Heart left ventricle (tissue), 16 donors: ENCODE measurements at regions not wholly inside any gene's neighbourhood (a gene's known extent, or its start where the extent isn't known, plus 50 kb on each side); places are given as distances from the start of the nearest gene placed in this dataset.

Experiments used
- ATAC-seq, 4 donors: fragments of 200-7000 bp; cut with Tn5 transposase; one replicate each; pipeline ENCODE4 v1.9.1; 2020 to 2022; ENCODE audit warnings: moderate library complexity in 4 of 4, mild to moderate bottlenecking in 3 of 4, moderate number of reproducible peaks in 1 of 4
- DNase-seq, 5 donors: peaks; one replicate each; pipeline ENCODE4 v3.0.0-alpha.2; 2020
- H3K27ac ChIP-seq, 12 donors: fragments of 200-600 bp; sonication (generic) in 4 of 12; one replicate each; pipeline versions ENCODE4 v1.5.0 to v1.8.0; 2016 to 2022; ENCODE audit warnings: mild to moderate bottlenecking in 2 of 12
- H3K27me3 ChIP-seq, 9 donors: fragments of 200-600 bp; sonication (generic) in 2 of 9; one replicate each; pipeline versions ENCODE4 v1.5.1 to v1.8.0; 2016 to 2022; ENCODE audit warnings: mild to moderate bottlenecking in 3 of 9
- H3K36me3 ChIP-seq, 9 donors: fragments of 200-600 bp; sonication (generic) in 2 of 9; one replicate each; pipeline versions ENCODE4 v1.5.0 to v1.8.0; 2018 to 2022; ENCODE audit warnings: mild to moderate bottlenecking in 2 of 9
- H3K4me1 ChIP-seq, 12 donors: fragments of 200-600 bp; sonication (generic) in 4 of 12; one replicate each; pipeline versions ENCODE4 v1.5.0 to v1.8.0; 2016 to 2022; ENCODE audit warnings: mild to moderate bottlenecking in 3 of 12
- H3K4me3 ChIP-seq, 12 donors: fragments of 200-600 bp; sonication (generic) in 4 of 12; one replicate each; pipeline versions ENCODE4 v1.5.0 to v1.8.0; 2017 to 2022; ENCODE audit warnings: mild to moderate bottlenecking in 9 of 12, moderate library complexity in 4 of 12
- H3K9me3 ChIP-seq, 12 donors: fragments of 200-600 bp; sonication (generic) in 4 of 12; one replicate each; pipeline versions ENCODE4 v1.5.0 to v1.8.0; 2016 to 2022; ENCODE audit warnings: mild to moderate bottlenecking in 1 of 12
- POLR2A ChIP-seq, 2 donors: fragments of 450-650 bp; IDR thresholded peaks; one replicate each; pipeline ENCODE4 v1.6.1; 2017; ENCODE audit warnings: antibody characterized with exemption in 2 of 2, mild to moderate bottlenecking in 2 of 2, moderate library complexity in 2 of 2
- WGBS, 4 donors: extraction: QIAGEN DNeasy Blood & Tissue Kit in 2 of 4; methylation state at CpG; one replicate each; pipeline versions ENCODE4 v1.1.5 to v1.1.7; 2013 to 2018; 5-methylcytosine and 5-hydroxymethylcytosine counted together
- intact Hi-C, 10 donors: fragments of 100-400 bp; cut with DNase I; formaldehyde crosslinking; loops; one replicate each; pipeline versions ENCODE4 v1.11.1 to v1.14.2; 2022
- TF ChIP-seq, protein P1 (sequence below), 12 donors: fragments of 200-600 bp; sonication (generic) in 4 of 12; IDR thresholded peaks; one replicate each; pipeline versions ENCODE4 v1.5.0 to v1.8.0; 2018 to 2022; ENCODE audit warnings: antibody characterized with exemption in 12 of 12, mild to moderate bottlenecking in 5 of 12
- donor health status: ischemic (EF 13 %, LVEDD 7.1; RV severe dilation, severe dysfunction).
- donor health status: healthy with polysubstance abuse.
- donor health status: DM: no; HTN: yes; CAD: no.
- donor health status: DM: no; HTN: no; CAD: no.
- donor health status: ischemic (EF 25% LVEDD 6.9; RV normal size, moderate dysfunction).
- donor health status: ischemic (EF 25% LVEDD 5.7; RV mildly dilated, moderate dysfunction).
- donor health status: healthy.
- donor health status: DM: yes; HTN: yes; CAD: no.
- donor health status: ischemic (EF 35%, LVEDD 5.7; RV mildly dilated, moderate dysfunction).
- donor health status: nonischemic (EF 11% LVEDD 7.7; RV severe dilation, severe dysfunction).
- donor health status: DM: yes; HTN: yes; CAD: no.
- donor health status: PGD.
- donor health status: ischemic (EF 29% LVEDD 5.4; RV normal size, mild dysfunction).
- donor health status: nonischemic (EF 23%, LVEDD 6.1; RV moderate dilation, normal function).

DNA sequence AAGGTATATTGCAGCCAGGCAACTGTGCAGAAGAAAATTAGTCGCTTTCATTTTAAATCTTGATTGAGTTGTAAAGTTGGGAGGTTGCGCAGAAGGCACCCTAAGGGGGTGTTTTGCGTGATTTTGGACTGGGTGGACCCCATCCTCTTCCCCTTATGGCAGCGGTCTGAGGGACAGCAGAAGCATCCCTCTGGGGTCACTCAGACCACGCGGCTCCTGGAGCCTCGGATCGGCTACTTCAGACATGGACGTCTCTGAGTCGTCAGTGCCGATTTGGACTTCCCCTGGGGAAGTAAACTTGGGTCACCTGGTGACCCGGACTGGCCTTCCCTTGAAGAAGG is 639.0 kb upstream of the DPP6 start:
- TF ChIP-seq POLR2A (IDR thresholded peaks at IDR 0.05), result no peak
- TF ChIP-seq, protein P1, sequence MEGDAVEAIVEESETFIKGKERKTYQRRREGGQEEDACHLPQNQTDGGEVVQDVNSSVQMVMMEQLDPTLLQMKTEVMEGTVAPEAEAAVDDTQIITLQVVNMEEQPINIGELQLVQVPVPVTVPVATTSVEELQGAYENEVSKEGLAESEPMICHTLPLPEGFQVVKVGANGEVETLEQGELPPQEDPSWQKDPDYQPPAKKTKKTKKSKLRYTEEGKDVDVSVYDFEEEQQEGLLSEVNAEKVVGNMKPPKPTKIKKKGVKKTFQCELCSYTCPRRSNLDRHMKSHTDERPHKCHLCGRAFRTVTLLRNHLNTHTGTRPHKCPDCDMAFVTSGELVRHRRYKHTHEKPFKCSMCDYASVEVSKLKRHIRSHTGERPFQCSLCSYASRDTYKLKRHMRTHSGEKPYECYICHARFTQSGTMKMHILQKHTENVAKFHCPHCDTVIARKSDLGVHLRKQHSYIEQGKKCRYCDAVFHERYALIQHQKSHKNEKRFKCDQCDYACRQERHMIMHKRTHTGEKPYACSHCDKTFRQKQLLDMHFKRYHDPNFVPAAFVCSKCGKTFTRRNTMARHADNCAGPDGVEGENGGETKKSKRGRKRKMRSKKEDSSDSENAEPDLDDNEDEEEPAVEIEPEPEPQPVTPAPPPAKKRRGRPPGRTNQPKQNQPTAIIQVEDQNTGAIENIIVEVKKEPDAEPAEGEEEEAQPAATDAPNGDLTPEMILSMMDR (IDR thresholded peaks at IDR 0.05), result no peak
- ATAC-seq (no peak), DNase-seq (no peak)
- Histone ChIP-seq H3K27ac (no peak overlapping the region), H3K27me3 (no peaks in the 10 kb centered on the region), H3K4me1 (no peaks in the 10 kb centered on the region), H3K36me3 (no peaks in the 10 kb centered on the region), H3K4me3 (no peak overlapping the region), H3K9me3 (peaks cover 0 to 6% (median 0%) of the 10 kb centered on the region in 12 donors)
- WGBS, 4 donors, result 87 to 92% (median 90%) methylated on average over 10 to 12 of the region's 12 CpGs
- intact Hi-C loops, result no loop called here

DNA sequence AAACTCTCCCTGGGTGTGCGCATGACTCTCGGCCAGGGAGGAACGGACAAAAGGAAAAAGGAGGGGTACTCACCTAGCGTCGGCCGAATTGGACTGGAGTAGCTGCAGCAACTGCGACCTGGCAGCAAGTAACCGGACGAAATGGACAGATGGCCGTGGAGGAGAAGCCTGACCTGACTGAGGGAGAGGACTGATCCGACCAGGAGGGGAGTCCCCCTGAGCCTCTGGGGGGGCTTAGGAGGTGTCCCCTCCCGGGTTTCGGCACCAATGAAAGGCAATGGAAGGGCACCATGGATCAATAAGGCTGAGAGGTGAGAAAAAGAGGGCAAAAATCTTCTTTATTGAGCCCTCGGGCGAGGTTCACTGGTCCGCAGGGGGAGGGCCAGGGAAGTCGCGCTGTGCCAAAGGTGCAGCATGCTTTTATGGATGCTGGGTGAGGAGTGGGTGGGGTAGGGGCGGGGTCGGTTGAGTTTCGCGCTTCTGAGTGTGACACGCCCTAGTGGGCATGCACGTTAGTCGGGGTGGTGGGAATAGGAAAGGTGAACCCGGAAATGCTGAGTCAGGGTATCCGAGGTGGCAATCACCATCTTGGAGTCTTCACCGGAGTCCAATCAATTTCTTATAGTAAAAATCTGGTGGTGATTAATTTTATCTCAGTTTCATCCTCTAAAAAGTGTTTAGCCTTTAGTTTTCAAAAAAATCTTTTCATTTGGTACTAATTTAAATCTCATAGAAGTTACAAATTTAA is 638.5 kb upstream of the DPP6 start:
- H3K36me3 ChIP-seq, result no peaks in the 10 kb centered on the region
- H3K4me3 ChIP-seq, result no peak overlapping the region
- WGBS, 4 donors, result 89 to 92% (median 90%) methylated on average over 28 of the region's 28 CpGs
- H3K27me3 ChIP-seq, result no peaks in the 10 kb centered on the region
- no peak for TF ChIP-seq POLR2A (IDR thresholded peaks at IDR 0.05)
- TF ChIP-seq, protein P1 (IDR thresholded peaks at IDR 0.05), result no peak
- ATAC-seq (no peak), DNase-seq (no peak)
- no peaks in the 10 kb centered on the region for H3K4me1 ChIP-seq
- intact Hi-C loops, result no loop called here
- peaks cover 0 to 6% (median 0%) of the 10 kb centered on the region in 12 donors for H3K9me3 ChIP-seq
- no peak overlapping the region for H3K27ac ChIP-seq

DNA sequence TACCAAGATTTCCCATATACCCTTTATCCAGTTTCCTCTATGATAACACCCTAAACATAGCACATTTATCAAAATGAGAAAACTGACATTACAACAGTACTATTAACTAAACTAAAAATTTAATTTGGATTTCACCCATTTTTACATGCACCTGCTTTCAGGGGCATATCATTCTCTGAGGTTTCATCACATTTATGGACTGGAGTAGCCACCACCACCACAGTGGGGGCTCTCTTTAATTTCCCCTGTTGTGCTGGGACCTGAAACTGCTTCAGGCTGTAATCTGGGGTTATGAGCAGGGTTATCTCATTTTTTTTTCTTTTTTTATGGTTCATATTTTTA is 637.9 kb upstream of the DPP6 start:
- Histone ChIP-seq H3K4me3 (no peak overlapping the region), H3K27ac (no peak overlapping the region), H3K36me3 (no peaks in the 10 kb centered on the region), H3K27me3 (no peaks in the 10 kb centered on the region), H3K4me1 (no peaks in the 10 kb centered on the region), H3K9me3 (peaks cover 0 to 6% (median 0%) of the 10 kb centered on the region in 12 donors)
- TF ChIP-seq, protein P1 (IDR thresholded peaks at IDR 0.05), result no peak
- no peak for TF ChIP-seq POLR2A (IDR thresholded peaks at IDR 0.05)
- intact Hi-C loops, result no loop called here
- ATAC-seq (no peak), DNase-seq (no peak)

DNA sequence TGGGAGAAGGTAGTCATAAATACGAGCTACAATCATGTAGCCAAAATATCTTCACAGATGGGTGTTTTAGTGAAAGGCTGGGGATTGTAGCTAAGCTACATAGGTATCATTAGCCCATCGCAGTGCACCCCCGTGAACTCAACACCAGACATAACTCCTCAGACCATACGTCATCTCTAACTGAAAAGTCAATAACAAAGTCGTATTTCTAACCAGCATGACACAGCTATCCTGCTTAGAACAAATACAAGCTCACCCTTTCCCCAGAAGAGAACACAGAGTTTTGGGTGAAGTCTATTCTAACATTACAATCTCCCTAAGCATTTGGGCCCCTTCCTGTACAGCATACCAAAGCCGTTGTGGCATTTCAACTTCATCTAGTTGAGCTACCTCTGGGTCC is 636.6 kb upstream of the DPP6 start:
- Histone ChIP-seq H3K4me1 (no peaks in the 10 kb centered on the region), H3K36me3 (no peaks in the 10 kb centered on the region), H3K27me3 (no peaks in the 10 kb centered on the region), H3K4me3 (no peak overlapping the region), H3K27ac (no peak overlapping the region), H3K9me3 (peaks cover 0 to 6% (median 0%) of the 10 kb centered on the region in 12 donors)
- 68 to 79% (median 76%) methylated on average over 6 of the region's 6 CpGs for WGBS, 4 donors
- DNase-seq (no peak), ATAC-seq (no peak)
- TF ChIP-seq POLR2A (IDR thresholded peaks at IDR 0.05), result no peak
- TF ChIP-seq, protein P1 (IDR thresholded peaks at IDR 0.05), result no peak
- intact Hi-C loops, result no loop called here
